A549 (cell line): ENCODE measurements at regions not wholly inside any gene's neighbourhood (a gene's known extent, or its start where the extent isn't known, plus 50 kb on each side); places are given as distances from the start of the nearest gene placed in this dataset.

ENCODE experiments used
- ATAC-seq, 2 experiments: fragments of 200-7000 bp in 1 of 2; fragments of >200 bp in 1 of 2; cut with Nextera tagmentation in 1 of 2; cut with Tn5 transposase in 1 of 2; 3 replicates each; pipeline versions ENCODE4 v1.8.0 to v1.9.1; 2018 to 2020; ENCODE audit warnings: mild to moderate bottlenecking in 1 of 2, moderate library complexity in 1 of 2
- CTCF ChIA-PET: fragments of 300-600 bp; sonication (Branson Sonifier 250); formaldehyde crosslinking; extraction: SDS; loops from one replicate; lab custom pipeline; 2021; ENCODE audit warnings: antibody characterized with exemption, inconsistent platforms; lab: Yijun Ruan, JAX
- POLR2A ChIA-PET: fragments of 350-600 bp; formaldehyde crosslinking; extraction: SDS; loops from one replicate; lab custom pipeline; 2021; ENCODE audit warnings: antibody characterized with exemption, inconsistent platforms; lab: Yijun Ruan, JAX
- DNase-seq, 2 experiments: peaks; one replicate each; pipeline versions ENCODE4 v3.0.0 to v3.0.0-alpha.2; 2011 to 2016; ENCODE audit warnings: low read depth in 1 of 2, low spot score in 1 of 2
- FAIRE-seq: peaks from 2 replicates; lab custom pipeline; 2011; peaks lifted over from hg19 to GRCh38; lab: Jason Lieb, UNC
- H3K27ac ChIP-seq, 2 experiments: fragments of >200 bp; sonication (Bioruptor Twin); formaldehyde crosslinking; 3 replicates each; pipeline ENCODE4 v1.5.1; 2016 to 2017
- H3K4me1 ChIP-seq: fragments of >200 bp; sonication (Bioruptor Twin); formaldehyde crosslinking; 3 replicates; pipeline ENCODE4 v1.6.1; 2016
- H3K4me2 ChIP-seq: fragments of >200 bp; sonication (Bioruptor Twin); formaldehyde crosslinking; 3 replicates; pipeline ENCODE4 v1.6.1; 2016
- H3K4me3 ChIP-seq: fragments of >200 bp; sonication (Bioruptor Twin); formaldehyde crosslinking; 3 replicates; pipeline ENCODE4 v1.5.1; 2016
- H3K9me3 ChIP-seq: fragments of >200 bp; sonication (Bioruptor Twin); formaldehyde crosslinking; 3 replicates; pipeline ENCODE4 v1.6.1; 2016
- CBX8 ChIP-seq: fragments of 200-600 bp; sonication (generic); IDR thresholded peaks from 2 replicates; pipeline ENCODE4 v1.6.1; 2016
- E2F6 ChIP-seq: IDR thresholded peaks from 2 replicates; pipeline ENCODE4 v1.6.1; 2012; ENCODE audit warnings: low read depth, borderline replicate concordance
- EHF ChIP-seq: fragments of 250-450 bp; sonication (Bioruptor Pico); IDR thresholded peaks from 2 replicates; pipeline ENCODE4 v1.5.0; 2020; ENCODE audit warnings: mild to moderate bottlenecking
- EHMT2 ChIP-seq: fragments of 200-600 bp; sonication (generic); IDR thresholded peaks from 2 replicates; pipeline ENCODE4 v1.6.1; 2016; ENCODE audit warnings: antibody characterized with exemption, low read depth, mild to moderate bottlenecking, moderate library complexity
- EP300 ChIP-seq, 2 experiments: fragments of >200 bp; sonication (Bioruptor Twin); formaldehyde crosslinking; IDR thresholded peaks; 2 replicates in 1 of 2; 3 replicates in 1 of 2; pipeline ENCODE4 v1.6.1; 2016 to 2017
- HOXA7 ChIP-seq: fragments of 250-450 bp; sonication (Bioruptor Pico); IDR thresholded peaks from 2 replicates; pipeline ENCODE4 v1.5.0; 2020; ENCODE audit warnings: mild to moderate bottlenecking, moderate library complexity
- HOXB13 ChIP-seq: fragments of 250-450 bp; sonication (Bioruptor Pico); IDR thresholded peaks from 2 replicates; pipeline ENCODE4 v1.5.0; 2020; ENCODE audit warnings: low read depth, mild to moderate bottlenecking, moderate library complexity
- JUN ChIP-seq, 2 experiments: fragments of >200 bp; sonication (Bioruptor Twin); formaldehyde crosslinking; IDR thresholded peaks; 2 replicates in 1 of 2; 3 replicates in 1 of 2; pipeline ENCODE4 v1.6.1; 2016 to 2017
- KDM5A ChIP-seq: fragments of 200-600 bp; sonication (generic); IDR thresholded peaks from 2 replicates; pipeline ENCODE4 v1.6.1; 2016; ENCODE audit warnings: antibody characterized with exemption, mild to moderate bottlenecking
- MAX ChIP-seq: IDR thresholded peaks from 2 replicates; pipeline ENCODE4 v1.6.1; 2012
- MYC ChIP-seq: IDR thresholded peaks from 2 replicates; pipeline ENCODE4 v1.6.1; 2012; ENCODE audit warnings: mild to moderate bottlenecking, inconsistent platforms, low read length, improper control_type of control experiment, borderline replicate concordance
- NFE2L2 ChIP-seq: fragments of 150-350 bp; conservative IDR thresholded peaks from 2 replicates; pipeline ENCODE4 v1.6.1; 2014; ENCODE audit warnings: low read length
- PHF8 ChIP-seq: fragments of 200-600 bp; sonication (generic); IDR thresholded peaks from 2 replicates; pipeline ENCODE4 v1.6.1; 2016; ENCODE audit warnings: low read depth, mild to moderate bottlenecking, antibody characterized with exemption, moderate library complexity, borderline replicate concordance
- RFX5 ChIP-seq: fragments of 450-650 bp; IDR thresholded peaks from 2 replicates; pipeline ENCODE4 v1.7.1; 2014; ENCODE audit warnings: antibody characterized with exemption, mild to moderate bottlenecking, moderate library complexity
- ZC3H11A ChIP-seq: fragments of 450-650 bp; IDR thresholded peaks from 2 replicates; pipeline ENCODE4 v1.6.1; 2014; ENCODE audit warnings: antibody characterized with exemption, mild to moderate bottlenecking
- ZFP36 ChIP-seq: fragments of 450-650 bp; IDR thresholded peaks from 2 replicates; pipeline ENCODE4 v1.6.1; 2014; ENCODE audit warnings: borderline replicate concordance; ENCODE audit not compliant: partially characterized antibody
- ZSCAN20 ChIP-seq: fragments of 250-450 bp; sonication (Bioruptor Pico); IDR thresholded peaks from 2 replicates; pipeline ENCODE4 v1.8.0; 2022; ENCODE audit warnings: mild to moderate bottlenecking, moderate library complexity
- WGBS: methylation state at CpG from one replicate; pipeline ENCODE4 v1.1.6; 2017; ENCODE audit errors: missing lambda C conversion rate; 5-methylcytosine and 5-hydroxymethylcytosine counted together
- TF ChIP-seq, protein P1 (sequence below): fragments of 250-450 bp; sonication (Bioruptor Pico); IDR thresholded peaks from 2 replicates; pipeline ENCODE4 v1.5.0; 2021; ENCODE audit warnings: mild to moderate bottlenecking, moderate library complexity, borderline replicate concordance
- TF ChIP-seq, protein P2 (sequence below): IDR thresholded peaks from 2 replicates; pipeline ENCODE4 v1.6.1; 2012
- TF ChIP-seq, protein P3 (sequence below): fragments of 200-600 bp; sonication (generic); IDR thresholded peaks from 2 replicates; pipeline ENCODE4 v1.6.1; 2016; ENCODE audit warnings: antibody characterized with exemption, mild to moderate bottlenecking, moderate library complexity

DNA sequence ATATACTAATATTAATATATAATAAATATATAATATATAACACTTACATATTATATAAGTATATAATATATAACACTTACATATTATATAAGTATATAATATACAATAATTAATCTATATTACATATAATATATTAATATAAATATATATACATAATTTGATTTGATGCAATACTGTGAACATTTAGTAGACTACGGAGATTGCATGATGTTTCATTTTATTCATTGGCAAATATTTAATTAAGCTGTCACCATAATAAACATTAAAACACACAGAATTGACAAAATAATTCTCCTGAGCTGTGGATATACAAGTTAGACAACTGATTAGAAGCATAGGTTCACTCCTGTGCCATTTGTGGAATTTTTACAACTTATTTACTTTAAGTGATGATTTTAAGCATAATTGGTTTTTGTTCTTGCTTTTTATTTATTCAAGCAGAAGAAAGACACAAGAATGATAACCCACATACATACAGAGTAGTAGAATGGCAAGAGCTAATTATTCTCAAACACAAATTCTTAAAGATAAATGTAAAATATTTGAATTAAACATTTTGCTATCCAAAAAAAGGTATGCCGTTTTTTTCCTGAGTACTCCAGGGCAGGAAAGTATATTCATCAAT, 65.8 kb upstream of the TOP3B start:
- FAIRE-seq: no peak

GRCh38 chr22:22047776-22048175, 65.2 kb upstream of the TOP3B start:
- no peak overlapping the region for H3K27ac ChIP-seq
- H3K4me2 ChIP-seq: no peak overlapping the region
- TF ChIP-seq HOXB13 (CRISPR knock-in tag) (no peak), ZFP36 (no peak), JUN (IDR thresholded peaks at IDR 0.05) (no peak), EHMT2 (no peak), NFE2L2 (no peak), KDM5A (no peak), ZC3H11A (no peak), PHF8 (no peak), EHF (no peak), EP300 (IDR thresholded peaks at IDR 0.05) (no peak), E2F6 (no peak), CBX8 (no peak), MAX (no peak), MYC (no peak), ZSCAN20 (CRISPR knock-in tag) (no peak), RFX5 (no peak)
- TF ChIP-seq, protein P1, sequence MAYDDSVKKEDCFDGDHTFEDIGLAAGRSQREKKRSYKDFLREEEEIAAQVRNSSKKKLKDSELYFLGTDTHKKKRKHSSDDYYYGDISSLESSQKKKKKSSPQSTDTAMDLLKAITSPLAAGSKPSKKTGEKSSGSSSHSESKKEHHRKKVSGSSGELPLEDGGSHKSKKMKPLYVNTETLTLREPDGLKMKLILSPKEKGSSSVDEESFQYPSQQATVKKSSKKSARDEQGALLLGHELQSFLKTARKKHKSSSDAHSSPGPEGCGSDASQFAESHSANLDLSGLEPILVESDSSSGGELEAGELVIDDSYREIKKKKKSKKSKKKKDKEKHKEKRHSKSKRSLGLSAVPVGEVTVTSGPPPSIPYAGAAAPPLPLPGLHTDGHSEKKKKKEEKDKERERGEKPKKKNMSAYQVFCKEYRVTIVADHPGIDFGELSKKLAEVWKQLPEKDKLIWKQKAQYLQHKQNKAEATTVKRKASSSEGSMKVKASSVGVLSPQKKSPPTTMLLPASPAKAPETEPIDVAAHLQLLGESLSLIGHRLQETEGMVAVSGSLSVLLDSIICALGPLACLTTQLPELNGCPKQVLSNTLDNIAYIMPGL: no peak
- TF ChIP-seq, protein P2, sequence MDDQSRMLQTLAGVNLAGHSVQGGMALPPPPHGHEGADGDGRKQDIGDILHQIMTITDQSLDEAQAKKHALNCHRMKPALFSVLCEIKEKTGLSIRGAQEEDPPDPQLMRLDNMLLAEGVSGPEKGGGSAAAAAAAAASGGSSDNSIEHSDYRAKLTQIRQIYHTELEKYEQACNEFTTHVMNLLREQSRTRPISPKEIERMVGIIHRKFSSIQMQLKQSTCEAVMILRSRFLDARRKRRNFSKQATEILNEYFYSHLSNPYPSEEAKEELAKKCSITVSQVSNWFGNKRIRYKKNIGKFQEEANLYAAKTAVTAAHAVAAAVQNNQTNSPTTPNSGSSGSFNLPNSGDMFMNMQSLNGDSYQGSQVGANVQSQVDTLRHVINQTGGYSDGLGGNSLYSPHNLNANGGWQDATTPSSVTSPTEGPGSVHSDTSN: no peak
- TF ChIP-seq, protein P3, sequence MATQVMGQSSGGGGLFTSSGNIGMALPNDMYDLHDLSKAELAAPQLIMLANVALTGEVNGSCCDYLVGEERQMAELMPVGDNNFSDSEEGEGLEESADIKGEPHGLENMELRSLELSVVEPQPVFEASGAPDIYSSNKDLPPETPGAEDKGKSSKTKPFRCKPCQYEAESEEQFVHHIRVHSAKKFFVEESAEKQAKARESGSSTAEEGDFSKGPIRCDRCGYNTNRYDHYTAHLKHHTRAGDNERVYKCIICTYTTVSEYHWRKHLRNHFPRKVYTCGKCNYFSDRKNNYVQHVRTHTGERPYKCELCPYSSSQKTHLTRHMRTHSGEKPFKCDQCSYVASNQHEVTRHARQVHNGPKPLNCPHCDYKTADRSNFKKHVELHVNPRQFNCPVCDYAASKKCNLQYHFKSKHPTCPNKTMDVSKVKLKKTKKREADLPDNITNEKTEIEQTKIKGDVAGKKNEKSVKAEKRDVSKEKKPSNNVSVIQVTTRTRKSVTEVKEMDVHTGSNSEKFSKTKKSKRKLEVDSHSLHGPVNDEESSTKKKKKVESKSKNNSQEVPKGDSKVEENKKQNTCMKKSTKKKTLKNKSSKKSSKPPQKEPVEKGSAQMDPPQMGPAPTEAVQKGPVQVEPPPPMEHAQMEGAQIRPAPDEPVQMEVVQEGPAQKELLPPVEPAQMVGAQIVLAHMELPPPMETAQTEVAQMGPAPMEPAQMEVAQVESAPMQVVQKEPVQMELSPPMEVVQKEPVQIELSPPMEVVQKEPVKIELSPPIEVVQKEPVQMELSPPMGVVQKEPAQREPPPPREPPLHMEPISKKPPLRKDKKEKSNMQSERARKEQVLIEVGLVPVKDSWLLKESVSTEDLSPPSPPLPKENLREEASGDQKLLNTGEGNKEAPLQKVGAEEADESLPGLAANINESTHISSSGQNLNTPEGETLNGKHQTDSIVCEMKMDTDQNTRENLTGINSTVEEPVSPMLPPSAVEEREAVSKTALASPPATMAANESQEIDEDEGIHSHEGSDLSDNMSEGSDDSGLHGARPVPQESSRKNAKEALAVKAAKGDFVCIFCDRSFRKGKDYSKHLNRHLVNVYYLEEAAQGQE: no peak
- ChIA-PET POLR2A (no interaction called here), CTCF (no interaction called here)
- H3K4me1 ChIP-seq: no peaks in the 10 kb centered on the region
- no peak for DNase-seq
- H3K9me3 ChIP-seq: no peaks in the 10 kb centered on the region
- no peak for ATAC-seq
- H3K4me3 ChIP-seq: no peak overlapping the region
- WGBS: 48% methylated on average over 4 of the region's 4 CpGs
- FAIRE-seq: no peak

More for the DNA sequence above, 65.8 kb upstream of the TOP3B start:
- no peaks in the 10 kb centered on the region for H3K4me1 ChIP-seq
- H3K4me2 ChIP-seq: no peak overlapping the region
- no peak for ATAC-seq
- WGBS: 5% methylated on average over 2 of the region's 2 CpGs
- no peak overlapping the region for H3K27ac ChIP-seq
- no peak for TF ChIP-seq HOXA7 (CRISPR knock-in tag)
- H3K9me3 ChIP-seq: no peaks in the 10 kb centered on the region
- ChIA-PET POLR2A (no interaction called here), CTCF (no interaction called here)
- H3K4me3 ChIP-seq: no peak overlapping the region
- DNase-seq: no peak
